ENCODE measurements at regions not wholly inside any gene's neighbourhood (a gene's known extent, or its start where the extent isn't known, plus 50 kb on each side); places are given as distances from the start of the nearest gene placed in this dataset.

DNA sequence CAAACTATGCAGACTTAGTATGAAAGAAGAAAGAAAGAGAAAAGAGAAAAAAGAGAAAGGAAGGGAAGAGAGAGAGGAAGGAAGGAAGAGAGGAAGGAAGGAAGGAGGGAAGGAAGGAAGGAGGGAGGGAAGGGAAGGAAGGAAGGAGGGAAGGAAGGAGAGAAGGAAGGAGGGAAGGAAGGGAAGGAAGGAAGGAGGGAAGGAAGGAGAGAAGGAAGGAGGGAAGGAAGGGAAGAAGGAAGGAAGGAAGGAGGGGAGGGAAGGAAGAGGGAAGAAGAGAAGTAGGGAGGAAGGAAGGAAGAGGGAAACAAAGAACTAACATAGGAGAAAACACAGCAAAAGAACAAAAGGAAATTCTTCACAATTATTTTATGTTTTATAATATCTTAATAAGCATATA lies 502.1 kb downstream of the SOX6 start:
- TF ChIP-seq POLR2A (IDR thresholded peaks at IDR 0.05; ENCODE audit: low read depth, low read length) = no peak
- TF ChIP-seq POLR2AphosphoS5 (IDR thresholded peaks at IDR 0.05; ENCODE audit: low read depth, low read length) = no peak
- no peak for TF ChIP-seq TAF1 (IDR thresholded peaks at IDR 0.05; ENCODE audit: low read depth, low read length)
